Coronary artery (tissue), 2 donors: ENCODE measurements at regions not wholly inside any gene's neighbourhood (a gene's known extent, or its start where the extent isn't known, plus 50 kb on each side); places are given as distances from the start of the nearest gene placed in this dataset.

Experiments used
- DNase-seq: peaks from one replicate; pipeline ENCODE4 v3.0.0-alpha.2; 2017; ENCODE audit warnings: low spot score
- H3K27ac ChIP-seq, 2 donors: fragments of 200-600 bp; sonication (generic); one replicate each; pipeline ENCODE4 v1.5.1; 2016 to 2019
- H3K4me3 ChIP-seq: fragments of 200-600 bp; sonication (generic); 2 replicates; pipeline ENCODE4 v1.5.1; 2016; ENCODE audit warnings: mild to moderate bottlenecking, moderate library complexity
- CTCF ChIP-seq: fragments of 200-600 bp; sonication (generic); IDR thresholded peaks from one replicate; pipeline ENCODE4 v1.5.1; 2019; ENCODE audit warnings: antibody characterized with exemption

- no peak overlapping the region for H3K27ac ChIP-seq
- TF ChIP-seq CTCF: no peak
- H3K4me3 ChIP-seq: no peak overlapping the region
- no peak for DNase-seq
Measured at GRCh38 chr5:113891491-113891890, 378.0 kb downstream of the YTHDC2 start.

- no peak for TF ChIP-seq CTCF
- H3K4me3 ChIP-seq: no peak overlapping the region
Measured at GRCh38 chr5:113896789-113897188, 383.3 kb downstream of the YTHDC2 start.

GRCh38 chr5:113897748-113898147 is 384.3 kb downstream of the YTHDC2 start:
- H3K27ac ChIP-seq: no peak overlapping the region
- H3K4me3 ChIP-seq: no peak overlapping the region
- TF ChIP-seq CTCF: no peak
- no peak for DNase-seq

More at GRCh38 chr5:113896789-113897188, 383.3 kb downstream of the YTHDC2 start:
- no peak for DNase-seq
- H3K27ac ChIP-seq: no peak overlapping the region

GRCh38 chr5:113900141-113900540 is 386.6 kb downstream of the YTHDC2 start:
- no peak overlapping the region for H3K4me3 ChIP-seq

GRCh38 chr5:113900816-113901215 is 387.3 kb downstream of the YTHDC2 start:
- no peak overlapping the region for H3K27ac ChIP-seq
- no peak for TF ChIP-seq CTCF
- no peak for DNase-seq

More at GRCh38 chr5:113900141-113900540, 386.6 kb downstream of the YTHDC2 start:
- H3K27ac ChIP-seq: no peak overlapping the region
- no peak for DNase-seq
- TF ChIP-seq CTCF: no peak

GRCh38 chr5:113901718-113902117 is 388.2 kb downstream of the YTHDC2 start:
- H3K27ac ChIP-seq: no peak overlapping the region
- no peak overlapping the region for H3K4me3 ChIP-seq
- TF ChIP-seq CTCF: no peak
- DNase-seq: no peak

More at GRCh38 chr5:113900816-113901215, 387.3 kb downstream of the YTHDC2 start:
- H3K4me3 ChIP-seq: no peak overlapping the region

- no peak overlapping the region for H3K4me3 ChIP-seq
- DNase-seq: no peak
- no peak for TF ChIP-seq CTCF
- no peak overlapping the region for H3K27ac ChIP-seq
Measured at GRCh38 chr5:113902917-113903660, 389.6 kb downstream of the YTHDC2 start.
